Endothelial cell of umbilical vein (primary cell): ENCODE measurements at regions not wholly inside any gene's neighbourhood (a gene's known extent, or its start where the extent isn't known, plus 50 kb on each side); places are given as distances from the start of the nearest gene placed in this dataset.

ENCODE experiments used
- BruUV-seq: library from RNA; stranded (reverse); fragments of 400-500 nt; replicated peaks from 2 replicates; lab custom pipeline; 2021; lab: Mats Ljungman, UMichigan
- CTCF ChIA-PET: fragments of 300-600, 350-600 bp; sonication (Branson Sonifier 250); formaldehyde crosslinking; loops from one replicate; lab custom pipeline; 2021; ENCODE audit warnings: antibody characterized with exemption, inconsistent platforms; lab: Charles Lee
- POLR2A ChIA-PET: fragments of 300-600, 350-600 bp; sonication (Branson Sonifier 250); formaldehyde crosslinking; loops from one replicate; lab custom pipeline; 2021; ENCODE audit warnings: antibody characterized with exemption, inconsistent platforms; lab: Charles Lee
- DNase-seq: peaks from one replicate; pipeline ENCODE4 v3.0.0-alpha.2; 2011; ENCODE audit warnings: low read depth, low spot score
- FAIRE-seq: peaks from 2 replicates; lab custom pipeline; 2011; peaks lifted over from hg19 to GRCh38; lab: Jason Lieb, UNC
- H2AFZ ChIP-seq: 2 replicates; pipeline ENCODE4 v1.6.0; 2012; ENCODE audit warnings: low read depth, low read length, control low read depth, inconsistent platforms
- H3K27ac ChIP-seq: 2 replicates; pipeline ENCODE4 v1.5.1; 2011; ENCODE audit warnings: low read depth, mild to moderate bottlenecking, control low read depth, low read length, moderate library complexity; ENCODE audit not compliant: insufficient read depth
- H3K27me3 ChIP-seq, 2 experiments: 2 replicates each; pipeline versions ENCODE4 v1.6.0 to v1.6.1; 2011; ENCODE audit warnings: low read length in 2 of 2, mixed read lengths in 1 of 2; ENCODE audit not compliant: control insufficient read depth in 2 of 2, insufficient read depth in 2 of 2
- H3K36me3 ChIP-seq, 2 experiments: 2 replicates in 1 of 2; 3 replicates in 1 of 2; pipeline ENCODE4 v1.5.1; 2011; ENCODE audit warnings: low read length in 2 of 2, mild to moderate bottlenecking in 1 of 2, moderate library complexity in 1 of 2; ENCODE audit not compliant: control insufficient read depth in 2 of 2, insufficient read depth in 2 of 2; ENCODE audit errors: extremely low read depth in 1 of 2
- H3K4me1 ChIP-seq: 3 replicates; pipeline ENCODE4 v1.5.1; 2011; ENCODE audit warnings: mild to moderate bottlenecking, low read length; ENCODE audit not compliant: control insufficient read depth, insufficient read depth; ENCODE audit errors: extremely low read depth
- H3K4me2 ChIP-seq: 2 replicates; pipeline ENCODE4 v1.6.1; 2011; ENCODE audit warnings: low read length, control low read depth, mixed read lengths; ENCODE audit not compliant: insufficient read depth
- H3K4me3 ChIP-seq, 3 experiments: fragments of 200-600 bp in 1 of 3; sonication (generic), shearing (Covaris generic) in 1 of 3; replicated peaks in 1 of 3; 2 replicates each; pipeline ENCODE4 v1.5.1; 2011 to 2016; ENCODE audit warnings: control low read depth in 3 of 3, low read length in 3 of 3, mild to moderate bottlenecking in 2 of 3, inconsistent platforms in 1 of 3, low read depth in 1 of 3, moderate library complexity in 1 of 3; ENCODE audit not compliant: insufficient read depth in 1 of 3
- H3K79me2 ChIP-seq: 2 replicates; pipeline ENCODE4 v1.6.0; 2012; ENCODE audit warnings: low read length, inconsistent platforms; ENCODE audit not compliant: control insufficient read depth, insufficient read depth
- H3K9ac ChIP-seq: replicated peaks from 2 replicates; pipeline ENCODE3; 2011; ENCODE audit warnings: low read length, control low read depth; ENCODE audit not compliant: insufficient read depth; ENCODE audit errors: extremely low read depth
- H3K9me1 ChIP-seq: replicated peaks from 3 replicates; pipeline ENCODE4 v1.6.0; 2011; ENCODE audit warnings: mild to moderate bottlenecking, low read length; ENCODE audit not compliant: control insufficient read depth, insufficient read depth; ENCODE audit errors: extremely low read depth
- H3K9me3 ChIP-seq: replicated peaks from 2 replicates; pipeline ENCODE4 v1.5.1; 2012; ENCODE audit warnings: low read length, inconsistent platforms; ENCODE audit not compliant: control insufficient read depth, insufficient read depth
- H4K20me1 ChIP-seq: replicated peaks from 2 replicates; pipeline ENCODE3; 2011; ENCODE audit warnings: mild to moderate bottlenecking, low read length; ENCODE audit not compliant: control insufficient read depth, insufficient read depth; ENCODE audit errors: extremely low read depth
- CTCF ChIP-seq, 2 donors: IDR thresholded peaks; 1 replicate in 1 of 2; 2 replicates in 1 of 2; pipeline ENCODE4 v1.5.1; 2011; ENCODE audit warnings: low read length in 2 of 2, mild to moderate bottlenecking in 2 of 2, moderate library complexity in 2 of 2, control low read depth in 1 of 2, inconsistent platforms in 1 of 2, low read depth in 1 of 2; ENCODE audit not compliant: insufficient read depth in 1 of 2; ENCODE audit errors: extremely low read depth in 1 of 2
- EZH2 ChIP-seq: IDR thresholded peaks from 2 replicates; pipeline ENCODE4 v1.6.1; 2012; ENCODE audit warnings: borderline replicate concordance, low read depth, mild to moderate bottlenecking, moderate library complexity, low read length, inconsistent platforms; ENCODE audit not compliant: severe bottlenecking
- FOS ChIP-seq: IDR thresholded peaks from 2 replicates; pipeline ENCODE4 v1.6.1; 2011; ENCODE audit warnings: mild to moderate bottlenecking, low read length, moderate library complexity, borderline replicate concordance; ENCODE audit not compliant: insufficient read depth
- GATA2 ChIP-seq: IDR thresholded peaks from 2 replicates; pipeline ENCODE4 v1.7.0; 2011; ENCODE audit warnings: low read depth, mild to moderate bottlenecking, moderate library complexity, mixed read lengths, low read length; ENCODE audit not compliant: insufficient read length, insufficient read depth
- JUN ChIP-seq: IDR thresholded peaks from 2 replicates; pipeline ENCODE4 v1.6.1; 2011; ENCODE audit warnings: borderline replicate concordance, low read depth; ENCODE audit not compliant: insufficient read length, insufficient read depth
- MAX ChIP-seq: IDR thresholded peaks from 2 replicates; pipeline ENCODE4 v1.6.1; 2011; ENCODE audit not compliant: insufficient read depth, insufficient read length
- MYC ChIP-seq: IDR thresholded peaks from one replicate; pipeline ENCODE4 v1.6.1; 2011; ENCODE audit warnings: mild to moderate bottlenecking, low read depth, low read length
- POLR2A ChIP-seq: IDR thresholded peaks from 2 replicates; pipeline ENCODE4 v1.6.1; 2012; ENCODE audit warnings: low read depth, mild to moderate bottlenecking, control low read depth, low read length
- POLR2AphosphoS5 ChIP-seq: IDR thresholded peaks from 2 replicates; pipeline ENCODE4 v1.6.1; 2012; ENCODE audit warnings: low read depth, mild to moderate bottlenecking, control low read depth, low read length, moderate library complexity; ENCODE audit not compliant: insufficient read depth
- dilution Hi-C: fragments of 300-500 bp; cut with MboI; formaldehyde crosslinking; loops from one replicate; pipeline ENCODE4 v1.15.0; 2019; ENCODE audit warnings: low sequenced_read_pairs; ENCODE audit not compliant: extremely low pct_ligation_motif_present
- intact Hi-C: fragments of 100-400 bp; cut with micrococcal nuclease; formaldehyde crosslinking; loops from one replicate; pipeline ENCODE4 v1.10.0; 2022

- H3K79me2 ChIP-seq, result no peaks in the 10 kb centered on the region
- no peaks in the 10 kb centered on the region for H3K4me1 ChIP-seq
- CTCF ChIA-PET, result interaction anchor here (0.7 to 0.8 kb wide), 2 partner anchors 53 to 94 kb away, joined by 3 read pairs; no protein-coding TSS in a partner anchor
- no peak overlapping the region for H3K4me3 ChIP-seq
- H3K9me1 ChIP-seq, result no peaks in the 10 kb centered on the region
- no TSS peak for BruUV-seq
- intact Hi-C loops, result no loop called here
- no peaks in the 10 kb centered on the region for H3K36me3 ChIP-seq
- TF ChIP-seq CTCF (IDR thresholded peaks at IDR 0.05; ENCODE audit: extremely low read depth in 1 of 2, insufficient read depth in 1 of 2, low read depth in 1 of 2, low read length in 2 of 2) (no peak), MAX (no peak), GATA2 (no peak), FOS (no peak), POLR2AphosphoS5 (no peak), MYC (no peak), EZH2 (no peak), JUN (no peak), POLR2A (no peak)
- dilution Hi-C loops, result no loop called here
- no peaks in the 10 kb centered on the region for H4K20me1 ChIP-seq
- H3K4me2 ChIP-seq, result no peak overlapping the region
- H3K9ac ChIP-seq, result no peak overlapping the region
- DNase-seq (no peak), FAIRE-seq (no peak)
- H3K27ac ChIP-seq, result no peak overlapping the region
- H2AFZ ChIP-seq, result no peak overlapping the region
- no peaks in the 10 kb centered on the region for H3K27me3 ChIP-seq
- no peaks in the 10 kb centered on the region for H3K9me3 ChIP-seq
- POLR2A ChIA-PET, result no interaction called here
Observed at GRCh38 chr3:81395739-81396513, 365.5 kb downstream of the GBE1 start.
